Stromal cell of bone marrow (primary cell): ENCODE measurements at regions not wholly inside any gene's neighbourhood (a gene's known extent, or its start where the extent isn't known, plus 50 kb on each side); places are given as distances from the start of the nearest gene placed in this dataset.

Experiments
- DNase-seq: peaks from one replicate; pipeline ENCODE4 v3.0.0-alpha.2; 2012; ENCODE audit warnings: low read depth

DNA sequence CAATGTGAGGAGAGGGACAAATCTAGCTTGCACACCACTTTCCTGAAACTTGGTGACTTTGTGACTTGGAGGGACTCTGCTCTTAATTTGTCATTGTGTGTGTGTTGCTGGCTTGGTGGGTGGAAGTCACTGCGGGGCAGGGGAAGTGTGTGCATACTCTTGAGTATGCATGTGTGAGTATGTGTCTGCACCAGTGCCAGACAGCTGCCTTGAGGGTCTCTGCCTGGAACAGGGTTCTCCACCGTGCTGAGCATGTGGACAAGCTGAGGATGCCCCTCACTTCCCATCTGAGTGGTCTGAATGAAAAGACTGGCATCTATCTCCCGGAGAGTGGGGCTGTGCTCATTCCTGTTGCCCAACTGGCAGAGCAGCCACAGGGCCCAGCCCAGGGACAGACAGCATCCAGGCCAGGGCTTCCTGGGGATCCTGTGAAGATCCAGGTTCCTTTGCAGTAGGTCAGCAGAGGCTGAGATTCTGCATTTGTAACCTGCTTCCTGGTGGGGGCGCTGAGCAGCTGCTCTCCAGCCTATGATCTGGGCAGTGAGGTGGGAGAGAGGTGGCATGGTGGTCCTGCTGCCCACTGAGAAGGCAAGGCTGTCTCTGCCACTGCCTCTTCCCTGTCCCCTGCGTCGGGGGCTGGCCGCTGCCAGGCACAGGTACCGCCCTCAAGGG lies 138.9 kb upstream of the HAAO start:
- DNase-seq, result no peak

DNA sequence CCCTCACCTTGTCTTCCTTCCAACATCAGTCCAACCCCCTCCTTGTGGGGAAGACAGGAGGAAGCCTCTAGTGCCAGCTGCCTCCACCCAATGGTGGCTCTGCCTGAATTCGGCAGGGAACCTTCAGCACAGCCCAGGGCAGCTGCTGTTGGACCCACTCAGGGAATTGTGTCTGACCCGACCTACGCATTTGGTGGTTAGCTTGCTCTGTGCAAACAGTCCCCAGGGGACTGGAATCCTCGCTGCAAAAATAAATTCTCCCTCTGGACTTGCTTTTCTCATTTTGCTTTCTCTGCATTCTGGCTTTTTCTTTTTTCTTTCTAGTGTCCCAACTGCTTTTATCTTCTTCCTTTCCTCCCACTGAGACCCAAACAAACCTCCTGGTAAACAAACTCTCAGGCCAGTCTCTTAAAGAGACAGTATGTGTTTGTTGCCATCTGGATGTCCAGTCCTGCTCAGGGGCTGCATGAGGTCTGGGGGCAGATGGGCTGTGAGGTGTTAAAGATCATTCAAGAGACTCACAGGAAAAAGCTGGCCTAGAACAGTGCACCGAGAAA lies 137.7 kb upstream of the HAAO start:
- no peak for DNase-seq

DNA sequence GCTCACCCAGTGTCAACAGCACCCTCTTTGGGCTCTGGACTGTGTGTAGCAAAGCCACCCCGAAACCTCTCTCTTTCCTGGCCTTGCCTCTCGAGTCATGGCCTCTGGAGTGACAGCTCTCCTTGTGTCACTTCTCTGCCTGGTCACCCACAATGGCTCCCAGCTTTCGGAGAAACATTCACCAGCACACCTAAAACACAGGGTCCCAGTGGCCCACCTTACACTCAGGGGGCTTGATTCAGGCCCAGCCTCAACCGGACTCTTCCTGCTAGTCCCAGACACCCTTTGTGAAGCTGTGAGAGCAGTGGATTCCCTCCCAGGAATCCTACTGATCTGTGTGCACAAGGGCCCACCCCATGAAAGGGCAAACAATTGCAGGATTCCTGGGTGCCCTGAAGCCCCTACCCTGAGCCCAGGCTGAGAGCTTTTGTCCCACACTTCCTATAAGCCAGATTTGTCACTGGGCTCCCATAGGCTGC lies 137.2 kb upstream of the HAAO start:
- no peak for DNase-seq

DNA sequence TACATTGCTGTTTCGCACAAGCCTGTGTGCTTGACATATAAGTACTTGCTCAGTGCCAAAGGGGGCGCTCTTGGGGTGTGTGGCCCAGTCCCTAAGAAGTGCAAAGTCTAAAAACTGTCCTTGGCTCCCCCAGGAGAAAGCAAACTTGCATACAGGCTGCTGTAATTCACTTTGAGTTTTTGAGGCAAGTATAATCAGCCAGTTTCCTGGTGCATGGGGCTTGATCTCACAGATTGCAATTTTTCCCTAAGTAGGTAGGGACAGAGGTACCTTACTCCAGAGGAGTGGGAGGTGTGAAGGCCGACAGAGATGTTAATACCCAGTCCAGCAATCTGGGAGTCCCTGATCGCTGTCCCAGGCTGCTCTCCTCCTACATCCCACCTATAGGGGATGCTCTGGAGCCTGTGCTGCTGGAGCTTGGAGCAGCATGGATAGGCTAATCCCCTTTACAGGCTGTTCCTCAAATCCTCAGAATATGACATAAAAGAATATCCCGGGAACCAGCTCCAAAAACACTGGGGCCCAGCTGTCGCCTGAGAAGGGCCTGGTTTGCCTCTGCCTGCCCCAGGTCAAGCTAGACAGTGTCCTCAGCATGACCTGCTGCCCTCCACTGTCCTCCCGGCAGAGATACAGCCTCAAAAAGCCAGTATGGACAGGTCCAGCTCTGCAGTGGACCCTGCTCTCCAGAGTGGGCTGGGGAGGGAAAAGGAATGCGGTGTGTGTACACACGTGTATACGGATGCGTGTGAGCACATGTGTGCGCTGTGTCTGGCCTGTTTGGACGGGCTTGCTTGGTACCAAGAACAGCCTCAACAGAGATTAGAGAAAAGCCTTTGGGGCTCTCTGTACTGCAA lies 136.5 kb upstream of the HAAO start:
- DNase-seq, result no peak

DNA sequence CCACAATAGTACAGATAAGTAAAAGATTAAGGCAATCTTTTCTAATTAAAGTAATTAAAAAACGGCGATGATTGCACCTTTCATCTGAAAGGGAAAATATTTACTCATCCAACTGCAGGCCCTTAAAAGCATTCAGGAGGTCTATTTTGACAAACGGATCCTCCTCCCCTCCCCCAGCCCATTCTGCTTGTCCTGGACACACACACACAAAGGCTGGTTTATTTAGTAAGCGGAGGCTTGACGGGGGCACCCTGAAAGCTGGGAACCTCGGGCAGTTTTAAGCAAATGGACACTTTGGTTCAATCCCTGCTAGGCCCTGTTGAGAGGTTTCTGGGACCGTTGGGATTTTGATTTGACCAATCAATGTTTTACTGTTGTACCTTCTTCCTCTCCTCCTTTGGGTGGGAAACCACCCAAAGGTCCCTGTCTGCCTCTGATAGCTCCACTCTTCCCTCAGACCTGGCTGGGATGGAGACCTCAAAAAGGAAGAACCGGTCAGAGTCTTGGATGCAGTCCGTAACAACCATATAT lies 135.8 kb upstream of the HAAO start:
- DNase-seq, result no peak

DNA sequence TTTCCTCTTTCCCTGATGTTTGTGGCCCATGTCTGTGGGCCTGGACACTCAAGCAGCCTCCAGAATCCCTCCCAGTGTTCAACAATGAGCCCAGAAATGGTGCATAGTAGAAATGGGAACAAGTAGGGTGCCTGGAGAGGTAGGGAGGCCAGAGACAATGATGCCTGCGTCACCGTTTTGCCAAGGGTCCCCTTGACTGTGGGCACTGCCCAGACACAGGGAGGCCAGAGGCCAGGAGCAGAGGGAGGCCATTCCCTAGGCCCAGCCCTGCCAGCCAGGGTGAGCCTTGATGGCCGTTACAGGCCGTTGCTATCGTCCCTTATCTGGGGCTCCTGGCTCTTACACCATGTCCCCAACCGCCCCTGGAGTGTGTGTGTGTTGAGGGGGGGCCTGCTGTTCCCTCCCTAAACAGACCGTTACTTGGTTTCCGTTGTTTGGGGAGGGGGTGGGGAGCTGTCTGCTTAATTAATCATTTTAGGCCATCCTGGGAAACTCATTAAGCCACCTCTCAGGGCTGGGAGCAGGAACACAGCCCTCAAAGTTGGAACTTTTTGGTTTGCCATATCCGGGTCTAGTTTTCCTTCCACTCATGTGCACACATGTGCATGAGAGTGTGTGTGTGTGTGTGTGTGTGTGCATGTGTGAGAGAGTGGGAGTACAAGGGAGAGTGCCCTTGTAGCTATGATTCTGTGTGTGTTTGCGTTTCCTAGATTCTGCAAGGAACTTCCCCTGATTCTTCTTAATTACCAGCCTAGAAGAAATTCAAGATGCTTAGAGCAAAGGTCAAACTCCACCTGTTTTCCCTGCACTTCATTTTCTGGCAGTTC lies 135.2 kb upstream of the HAAO start:
- no peak for DNase-seq

DNA sequence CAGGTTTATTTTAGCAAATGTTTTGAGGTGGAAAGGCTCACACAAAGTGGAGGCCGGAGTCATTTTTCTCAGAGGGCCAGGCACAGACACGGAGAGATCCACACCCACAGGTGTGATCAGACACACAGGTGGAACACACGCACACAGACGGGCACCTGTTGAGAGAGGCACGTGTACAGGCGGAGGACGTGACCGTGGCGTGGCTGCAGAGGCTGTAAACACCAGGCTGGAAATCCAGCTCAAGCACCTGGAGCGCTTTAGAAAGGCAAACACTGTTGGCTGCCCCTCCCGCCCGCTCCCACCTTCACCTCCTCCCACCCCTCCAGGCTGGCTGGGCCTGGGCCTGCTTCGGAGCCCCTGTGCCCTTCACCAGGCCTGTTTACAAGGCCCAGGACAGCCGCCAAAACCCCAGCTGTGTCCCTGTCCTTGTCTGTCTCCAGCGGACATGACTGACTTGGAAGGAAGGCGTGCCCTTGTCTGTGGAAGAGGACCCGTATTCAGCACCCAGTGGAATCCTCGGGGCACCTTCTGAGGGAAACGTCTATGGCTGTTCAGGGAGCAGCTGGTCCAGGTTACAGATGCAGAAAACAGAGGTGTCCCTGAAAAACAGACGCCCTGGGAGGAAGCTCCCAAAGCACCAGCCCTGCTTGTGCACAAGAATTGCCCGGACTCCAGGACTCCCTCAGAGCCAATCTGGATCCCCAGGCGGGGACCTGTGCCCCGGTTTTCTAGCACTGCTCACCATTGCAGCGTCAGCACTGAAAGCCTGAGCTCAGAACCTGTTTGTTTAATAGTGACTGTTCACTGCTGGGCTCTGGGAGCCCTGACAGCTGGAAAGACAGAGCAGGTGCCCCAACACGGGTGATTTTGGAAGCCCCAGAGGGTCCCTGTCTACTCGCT lies 134.3 kb upstream of the HAAO start:
- DNase-seq, result no peak

DNA sequence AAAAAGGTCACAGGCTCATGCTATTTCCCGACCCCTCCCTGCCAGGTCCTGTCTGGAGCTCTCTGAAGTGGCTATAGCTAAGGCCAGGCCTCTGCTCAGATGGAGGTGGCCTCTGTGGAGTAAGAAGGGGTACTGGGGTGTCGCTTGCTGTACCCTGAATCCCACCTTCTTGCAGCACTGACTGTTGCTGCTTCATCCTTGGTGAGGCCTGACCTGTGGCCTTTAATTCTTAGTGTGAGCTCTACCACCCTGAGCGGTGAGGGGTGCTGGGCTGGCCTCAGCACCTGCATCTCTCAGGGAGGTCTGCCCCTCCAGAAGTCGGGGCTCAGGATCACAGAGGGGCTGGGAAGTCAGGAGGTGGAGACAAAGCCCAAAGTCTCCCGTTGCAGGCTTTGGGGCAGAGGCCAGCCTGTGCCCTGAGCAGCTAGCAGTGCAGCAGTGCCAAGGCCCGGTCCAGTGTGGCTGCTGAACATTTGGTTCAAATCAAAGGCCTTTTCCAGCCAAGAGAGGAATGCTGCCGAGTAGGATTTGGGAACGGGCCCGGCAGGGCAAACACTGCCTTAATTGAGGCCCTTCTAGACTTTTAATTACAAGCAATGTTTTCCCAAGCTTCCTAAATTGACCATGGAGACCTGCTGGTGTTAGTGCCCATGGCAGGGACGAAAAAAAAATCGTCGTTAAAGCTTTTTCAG lies 133.5 kb upstream of the HAAO start:
- DNase-seq, result no peak

DNA sequence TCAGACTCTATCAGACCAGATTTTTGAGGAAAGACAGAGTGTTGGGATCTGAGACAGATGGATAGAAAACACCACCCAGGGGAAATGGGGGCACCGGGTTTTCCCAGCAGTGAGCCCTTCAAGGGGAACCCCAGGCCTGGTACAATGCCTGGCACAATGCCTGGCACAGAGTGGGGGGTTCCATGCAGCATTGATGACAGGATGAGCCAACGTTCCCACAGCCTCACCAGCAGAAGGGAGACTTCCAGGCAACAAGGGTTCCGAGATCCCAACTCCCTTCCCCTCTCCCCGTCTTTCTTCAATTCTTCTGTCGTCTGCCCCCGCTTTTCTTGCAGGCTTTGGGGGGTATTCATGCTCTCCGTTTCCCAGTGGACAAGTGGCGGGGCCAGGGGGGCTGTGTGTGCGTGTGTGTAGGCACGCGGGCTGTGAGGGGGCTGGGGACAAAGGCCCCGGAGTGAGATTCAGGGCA lies 132.1 kb upstream of the HAAO start:
- no peak for DNase-seq

DNA sequence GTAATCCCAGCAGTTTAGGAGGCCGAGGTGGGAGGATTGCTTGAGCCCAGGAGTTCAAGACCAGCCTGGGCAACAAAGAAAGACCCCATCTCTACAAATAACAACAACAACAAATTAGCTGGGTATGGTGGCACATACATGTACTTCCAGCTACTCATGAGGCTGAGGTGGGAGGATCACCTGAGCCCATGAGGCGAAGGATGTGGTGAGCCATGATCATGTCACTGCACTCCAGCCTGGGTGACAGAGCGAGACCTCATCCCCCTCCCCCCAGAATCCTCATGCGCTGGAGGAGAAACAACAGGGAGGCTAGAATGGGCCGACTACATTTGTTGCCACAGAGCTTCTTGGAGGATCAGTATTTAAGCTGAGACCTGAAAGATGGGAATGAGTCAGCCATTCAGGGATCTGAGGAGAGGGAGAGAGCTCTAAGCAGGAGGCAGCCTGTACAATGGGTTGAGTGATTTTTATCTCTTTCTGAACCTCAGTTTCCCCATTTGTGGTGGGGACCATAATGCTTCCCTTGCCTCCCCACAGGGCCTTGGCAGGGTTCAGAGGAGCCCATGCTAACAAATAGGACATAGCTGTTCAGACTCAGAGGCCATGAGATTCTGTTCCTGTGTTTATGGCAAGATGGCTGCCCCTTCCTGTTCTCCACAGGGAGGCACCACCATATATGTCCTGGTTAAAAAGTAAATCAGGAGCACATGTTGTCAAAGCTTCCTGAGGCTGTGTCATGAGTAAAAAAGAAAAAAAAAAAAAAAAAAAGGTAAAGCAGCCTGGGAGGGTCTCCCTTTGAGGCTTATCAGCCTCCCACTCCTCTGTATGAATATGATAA lies 131.4 kb upstream of the HAAO start:
- DNase-seq, result no peak

DNA sequence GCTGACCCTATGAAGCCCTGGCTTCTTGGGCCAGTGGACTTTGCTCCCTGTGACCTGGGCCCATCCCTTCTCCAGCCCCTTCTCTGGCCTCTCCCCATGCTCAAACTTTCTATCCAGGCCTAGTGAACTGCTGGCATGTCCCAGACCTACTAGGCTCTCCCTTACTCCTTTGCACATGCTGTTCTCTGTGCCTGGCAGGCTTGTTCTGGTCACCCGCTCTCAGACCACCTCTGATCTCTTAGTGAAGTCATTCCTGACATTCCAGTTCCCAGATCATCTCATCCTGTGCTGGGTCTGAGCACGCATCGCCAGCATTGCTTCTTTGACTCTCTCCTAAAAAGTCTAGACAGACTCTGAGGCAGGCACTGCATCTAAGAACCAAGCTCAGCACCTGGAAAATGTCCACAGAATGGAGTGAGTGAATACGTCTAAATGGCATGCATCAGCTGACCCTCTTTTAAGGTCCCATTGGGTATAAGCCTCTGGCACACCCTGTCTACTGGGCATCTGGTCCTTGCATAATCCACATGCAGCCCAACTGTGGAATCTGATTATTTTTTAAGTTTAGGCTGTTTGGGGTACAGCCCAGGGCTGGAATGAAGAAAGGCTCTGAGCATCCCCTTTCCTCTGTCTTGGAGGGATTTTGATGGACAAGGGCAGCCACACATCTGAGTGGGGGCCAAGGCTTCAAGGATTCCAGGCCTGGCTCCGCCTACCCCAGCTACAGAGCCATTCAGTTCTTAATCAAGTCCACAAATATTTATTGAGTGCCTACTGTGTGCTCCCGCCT lies 130.6 kb upstream of the HAAO start:
- DNase-seq, result peak; percentile 94

DNA sequence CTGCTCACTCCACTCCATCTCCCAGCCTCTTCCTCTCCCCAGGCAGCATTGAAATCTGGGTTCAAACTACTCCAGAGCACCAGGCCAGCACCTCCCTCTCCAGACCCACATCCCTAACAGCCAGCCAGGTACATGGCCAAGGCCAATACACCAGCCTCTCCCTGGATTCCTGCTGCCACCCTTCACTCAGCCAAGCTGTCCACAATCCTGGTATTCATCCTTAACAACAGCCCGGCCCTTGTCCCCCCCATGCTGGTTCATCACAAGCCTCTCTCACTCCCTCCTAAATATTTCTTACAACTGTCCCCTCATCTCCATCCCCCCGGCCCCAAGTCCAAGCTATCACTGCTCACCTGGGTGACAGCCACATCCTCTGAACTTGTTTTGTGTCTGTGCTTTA lies 129.9 kb upstream of the HAAO start:
- DNase-seq, result no peak

DNA sequence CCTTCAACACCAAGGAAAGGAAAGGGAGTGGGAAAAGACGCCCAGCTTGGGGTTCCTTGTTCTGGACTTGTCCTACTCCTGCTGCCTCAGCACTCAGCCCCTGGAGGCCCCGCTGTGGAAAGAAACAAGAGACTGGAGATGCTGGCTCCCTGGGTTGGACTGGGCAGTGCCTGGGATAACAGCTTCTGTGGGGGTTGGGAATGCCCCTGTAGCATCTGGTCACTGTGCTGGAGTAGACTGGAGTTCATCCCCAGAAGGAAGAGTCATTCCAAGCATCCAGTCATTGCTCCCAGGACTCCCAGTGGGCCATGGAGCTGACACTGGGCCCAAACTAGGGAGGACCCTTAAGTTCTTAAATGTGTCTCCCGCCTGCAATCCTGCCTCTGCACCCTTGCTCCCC lies 129.3 kb upstream of the HAAO start:
- DNase-seq, result no peak

DNA sequence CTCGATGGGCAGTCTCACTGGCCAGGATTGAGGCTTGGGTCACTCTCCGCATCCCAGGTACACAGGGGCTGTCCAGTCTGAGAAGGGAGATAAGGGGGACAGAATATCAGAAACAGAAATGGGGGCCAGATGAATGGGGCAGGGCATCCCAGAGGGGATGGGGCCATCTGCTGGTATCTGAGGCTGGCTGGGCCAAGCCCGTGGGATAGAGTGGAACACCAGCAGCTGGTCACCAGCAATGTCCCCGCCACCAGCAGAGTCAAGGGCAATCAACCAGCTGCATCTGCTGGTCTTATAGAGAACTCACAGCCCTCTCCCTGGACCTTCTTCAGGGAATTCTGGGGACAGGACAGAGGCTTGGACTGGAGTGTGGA lies 128.8 kb upstream of the HAAO start:
- DNase-seq, result no peak

DNA sequence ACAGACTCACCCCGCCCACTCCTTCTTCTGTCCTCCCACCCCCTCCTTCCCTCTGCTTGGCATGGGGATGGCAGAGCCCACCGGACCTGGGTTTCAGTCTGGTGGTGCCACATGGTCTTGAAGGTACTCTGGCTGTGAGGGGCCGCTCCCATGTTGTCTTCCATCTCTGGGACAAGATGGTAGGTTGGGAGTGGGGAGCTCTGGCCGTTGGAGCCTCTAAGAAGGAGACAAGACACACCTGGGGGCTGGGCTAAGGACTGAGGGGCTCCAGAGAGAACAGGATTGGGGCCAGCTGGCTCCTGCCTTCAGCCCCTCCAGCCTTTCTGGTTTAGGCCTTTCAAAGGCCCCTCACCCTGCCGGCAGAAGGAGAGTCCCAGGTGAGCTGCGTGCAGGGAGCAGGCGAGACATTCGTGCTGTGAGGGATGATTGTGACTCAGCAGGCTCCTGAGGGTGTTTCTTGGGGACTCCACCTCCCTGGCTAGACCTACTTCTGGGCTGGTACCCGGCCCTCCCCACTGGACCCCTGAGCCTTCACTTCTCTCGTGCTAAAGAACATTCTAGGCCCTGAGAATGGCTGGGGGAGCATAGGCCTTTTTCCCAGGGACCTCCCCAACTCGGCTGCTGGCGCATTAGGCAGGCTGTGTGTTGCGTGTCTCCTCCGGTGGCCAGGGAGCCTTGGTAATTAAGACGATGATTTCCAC lies 128.2 kb upstream of the HAAO start:
- DNase-seq, result no peak

DNA sequence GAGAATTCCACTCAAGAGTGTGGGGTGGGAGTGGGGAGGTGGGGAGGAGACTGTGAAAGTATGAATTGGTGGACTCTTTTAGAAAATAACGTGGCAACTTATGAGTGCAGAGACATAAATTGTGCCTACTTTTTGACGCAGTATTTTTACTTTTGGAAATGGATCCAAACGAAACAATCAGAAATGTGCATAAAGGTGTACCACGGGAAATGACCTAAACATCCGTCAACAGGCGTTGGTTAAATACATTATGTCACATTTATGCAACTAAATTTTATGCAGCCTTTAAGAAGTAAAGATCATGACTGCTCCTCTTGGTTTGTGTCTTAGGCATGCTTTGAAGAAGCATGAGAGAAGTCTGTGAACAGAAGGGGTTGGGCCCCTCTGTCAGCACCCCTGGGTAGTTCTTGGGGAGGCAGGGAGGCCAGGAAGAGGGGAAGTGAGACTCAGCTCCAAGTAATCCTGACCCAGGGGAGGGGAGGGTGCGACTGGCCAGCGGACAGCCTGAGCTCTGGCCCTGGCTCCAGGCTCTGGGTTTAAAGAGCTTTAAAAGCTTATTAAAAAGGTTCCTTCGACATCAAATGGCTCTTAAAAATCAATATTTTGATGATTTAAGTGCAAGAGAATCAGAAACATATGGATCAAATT lies 126.4 kb upstream of the HAAO start:
- DNase-seq, result no peak

DNA sequence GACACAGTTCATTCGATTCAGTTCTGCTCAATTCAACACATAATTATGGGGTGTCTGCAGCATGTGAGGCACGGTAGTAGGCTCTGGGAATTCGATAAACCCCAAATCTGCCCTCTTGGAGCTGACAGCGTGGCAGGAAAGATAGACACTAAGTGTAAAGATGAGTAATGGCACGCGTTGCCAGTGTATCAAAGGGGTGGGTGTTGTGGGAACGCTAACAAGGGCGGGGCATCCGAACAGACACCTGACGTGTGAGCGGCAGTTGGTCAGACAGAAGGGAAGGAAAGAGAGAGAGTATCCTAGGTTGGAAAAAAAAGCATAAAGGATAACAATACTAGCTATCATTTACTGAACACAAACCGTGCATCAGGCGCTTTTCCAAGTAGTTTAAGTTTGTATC lies 125.7 kb upstream of the HAAO start:
- DNase-seq, result no peak
